PC-3 (cell line): ENCODE measurements at regions not wholly inside any gene's neighbourhood (a gene's known extent, or its start where the extent isn't known, plus 50 kb on each side); places are given as distances from the start of the nearest gene placed in this dataset.

Experiments used
- EZH2 ChIP-seq: fragments of 300-600 bp; sonication (generic); IDR thresholded peaks from one replicate; pipeline ENCODE4 v1.6.1; 2017; ENCODE audit warnings: antibody characterized with exemption, mild to moderate bottlenecking, low read length; ENCODE audit not compliant: unreplicated experiment
- EZH2phosphoT487 ChIP-seq: fragments of 300-600 bp; sonication (generic); IDR thresholded peaks from 2 replicates; pipeline ENCODE4 v1.6.1; 2018; ENCODE audit warnings: mild to moderate bottlenecking, antibody characterized with exemption, low read length, borderline replicate concordance
- TF ChIP-seq, protein P1 (sequence below): fragments of 300-600 bp; sonication (generic); conservative IDR thresholded peaks from 2 replicates; pipeline ENCODE4 v1.5.1; 2017; ENCODE audit warnings: antibody characterized with exemption, low read depth, mild to moderate bottlenecking, low read length

- TF ChIP-seq, protein P1, sequence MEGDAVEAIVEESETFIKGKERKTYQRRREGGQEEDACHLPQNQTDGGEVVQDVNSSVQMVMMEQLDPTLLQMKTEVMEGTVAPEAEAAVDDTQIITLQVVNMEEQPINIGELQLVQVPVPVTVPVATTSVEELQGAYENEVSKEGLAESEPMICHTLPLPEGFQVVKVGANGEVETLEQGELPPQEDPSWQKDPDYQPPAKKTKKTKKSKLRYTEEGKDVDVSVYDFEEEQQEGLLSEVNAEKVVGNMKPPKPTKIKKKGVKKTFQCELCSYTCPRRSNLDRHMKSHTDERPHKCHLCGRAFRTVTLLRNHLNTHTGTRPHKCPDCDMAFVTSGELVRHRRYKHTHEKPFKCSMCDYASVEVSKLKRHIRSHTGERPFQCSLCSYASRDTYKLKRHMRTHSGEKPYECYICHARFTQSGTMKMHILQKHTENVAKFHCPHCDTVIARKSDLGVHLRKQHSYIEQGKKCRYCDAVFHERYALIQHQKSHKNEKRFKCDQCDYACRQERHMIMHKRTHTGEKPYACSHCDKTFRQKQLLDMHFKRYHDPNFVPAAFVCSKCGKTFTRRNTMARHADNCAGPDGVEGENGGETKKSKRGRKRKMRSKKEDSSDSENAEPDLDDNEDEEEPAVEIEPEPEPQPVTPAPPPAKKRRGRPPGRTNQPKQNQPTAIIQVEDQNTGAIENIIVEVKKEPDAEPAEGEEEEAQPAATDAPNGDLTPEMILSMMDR: no peak
- TF ChIP-seq EZH2: no peak
- no peak for TF ChIP-seq EZH2phosphoT487
These were observed 491.1 kb downstream of the KIF4B start for GRCh38 chr5:155504606-155505005.
